NCI-H2196 (cell line): ENCODE measurements at regions not wholly inside any gene's neighbourhood (a gene's known extent, or its start where the extent isn't known, plus 50 kb on each side); places are given as distances from the start of the nearest gene placed in this dataset.

ENCODE experiments used
- DNase-seq: peaks from one replicate; lab custom pipeline; 2025; ENCODE audit not compliant: unreplicated experiment; lab: John Stamatoyannopoulos, UW

- no peak for DNase-seq
Observed at GRCh38 chr4:12231098-12231497, 802.4 kb upstream of the HS3ST1 start.

GRCh38 chr4:12221031-12221430, 792.3 kb upstream of the HS3ST1 start:
- DNase-seq: no peak

GRCh38 chr4:12211636-12212035, 782.9 kb upstream of the HS3ST1 start:
- DNase-seq: no peak

- DNase-seq: no peak
Observed at GRCh38 chr4:12207396-12207795, 778.7 kb upstream of the HS3ST1 start.

GRCh38 chr4:12206091-12206490, 777.4 kb upstream of the HS3ST1 start:
- DNase-seq: no peak

GRCh38 chr4:12203945-12204344, 775.3 kb upstream of the HS3ST1 start:
- no peak for DNase-seq

- no peak for DNase-seq
Observed at GRCh38 chr4:12200226-12200625, 771.5 kb upstream of the HS3ST1 start.

GRCh38 chr4:12186526-12186925, 757.8 kb upstream of the HS3ST1 start:
- DNase-seq: no peak

- no peak for DNase-seq
Observed at GRCh38 chr4:12178614-12179610, 750.2 kb upstream of the HS3ST1 start.

- DNase-seq: no peak
Observed at GRCh38 chr4:12177416-12177815, 748.7 kb upstream of the HS3ST1 start.

GRCh38 chr4:12173496-12173895, 744.8 kb upstream of the HS3ST1 start:
- no peak for DNase-seq

GRCh38 chr4:12172198-12172973, 743.7 kb upstream of the HS3ST1 start:
- DNase-seq: no peak

- DNase-seq: no peak
Observed at GRCh38 chr4:12170308-12170707, 741.6 kb upstream of the HS3ST1 start.

- no peak for DNase-seq
Observed at GRCh38 chr4:12165616-12166015, 736.9 kb upstream of the HS3ST1 start.

- DNase-seq: no peak
Observed at GRCh38 chr4:12146339-12146738, 717.6 kb upstream of the HS3ST1 start.

- no peak for DNase-seq
Observed at GRCh38 chr4:12145768-12146167, 717.1 kb upstream of the HS3ST1 start.

GRCh38 chr4:12145106-12145505, 716.4 kb upstream of the HS3ST1 start:
- no peak for DNase-seq

GRCh38 chr4:12144051-12144450, 715.4 kb upstream of the HS3ST1 start:
- no peak for DNase-seq

GRCh38 chr4:12140864-12141263, 712.2 kb upstream of the HS3ST1 start:
- no peak for DNase-seq

GRCh38 chr4:12139296-12139695, 710.6 kb upstream of the HS3ST1 start:
- no peak for DNase-seq

GRCh38 chr4:12138488-12138887, 709.8 kb upstream of the HS3ST1 start:
- DNase-seq: no peak

- no peak for DNase-seq
Observed at GRCh38 chr4:12137575-12137974, 708.9 kb upstream of the HS3ST1 start.
